GM18867 (cell line): ENCODE measurements at regions not wholly inside any gene's neighbourhood (a gene's known extent, or its start where the extent isn't known, plus 50 kb on each side); places are given as distances from the start of the nearest gene placed in this dataset.

Experiments used
- ATAC-seq: cut with Tn5 transposase; IDR thresholded peaks from one replicate; pipeline ENCODE4 v1.9.1; 2021; ENCODE audit warnings: mild to moderate bottlenecking, moderate library complexity; ENCODE audit not compliant: unreplicated experiment

DNA sequence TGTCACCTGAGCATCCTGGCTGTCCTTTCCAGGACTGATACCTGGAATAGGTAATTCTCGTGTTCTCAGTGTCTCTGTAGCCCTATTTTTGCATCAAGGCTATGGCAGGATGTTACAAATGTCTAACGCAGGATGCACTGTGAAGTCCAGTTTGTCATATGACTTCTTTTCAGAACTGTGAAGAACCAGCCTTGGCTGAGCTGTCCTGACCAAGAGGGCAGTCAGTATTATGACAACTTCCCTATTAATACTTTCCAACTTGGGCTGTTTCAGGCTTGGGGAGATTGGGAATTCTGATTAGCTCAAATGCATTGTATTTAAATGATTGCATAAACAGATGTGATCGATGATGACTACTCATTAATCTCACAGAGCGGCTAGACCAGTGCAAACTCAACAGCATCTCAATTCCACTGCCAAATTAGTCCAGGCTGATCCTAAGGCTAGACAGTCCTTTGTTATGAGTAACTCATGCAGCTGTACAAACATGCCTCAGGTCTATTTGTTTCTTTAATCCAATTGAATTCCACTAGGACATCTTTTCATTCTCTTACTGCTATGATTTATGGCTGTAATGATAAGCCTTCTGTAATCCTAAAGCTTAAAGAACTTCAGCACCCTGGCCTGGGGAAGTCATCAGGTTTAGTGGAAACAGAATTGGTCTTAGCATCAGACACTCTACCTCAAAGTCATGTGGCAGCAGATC, 331.6 kb downstream of the KCNS3 start:
- no peak for ATAC-seq

DNA sequence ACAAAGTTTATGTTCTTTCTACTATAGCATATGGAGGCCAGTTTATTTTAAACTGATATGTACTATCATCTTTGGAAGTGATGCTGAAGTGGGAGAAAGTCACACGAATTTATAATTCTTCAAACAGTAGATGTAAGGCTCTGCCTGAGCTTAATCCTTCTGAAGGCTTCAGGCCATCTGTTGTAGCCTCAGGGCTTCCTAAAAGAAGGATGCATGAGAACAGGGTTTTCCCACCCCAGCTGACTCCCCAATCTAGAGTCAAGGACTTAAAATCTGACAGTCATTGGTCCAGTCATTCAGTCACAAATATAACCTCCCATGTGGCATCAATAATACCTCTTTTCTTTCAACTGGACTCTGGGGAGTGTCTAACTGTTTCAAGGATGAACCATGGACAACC, 330.5 kb downstream of the KCNS3 start:
- ATAC-seq: no peak

DNA sequence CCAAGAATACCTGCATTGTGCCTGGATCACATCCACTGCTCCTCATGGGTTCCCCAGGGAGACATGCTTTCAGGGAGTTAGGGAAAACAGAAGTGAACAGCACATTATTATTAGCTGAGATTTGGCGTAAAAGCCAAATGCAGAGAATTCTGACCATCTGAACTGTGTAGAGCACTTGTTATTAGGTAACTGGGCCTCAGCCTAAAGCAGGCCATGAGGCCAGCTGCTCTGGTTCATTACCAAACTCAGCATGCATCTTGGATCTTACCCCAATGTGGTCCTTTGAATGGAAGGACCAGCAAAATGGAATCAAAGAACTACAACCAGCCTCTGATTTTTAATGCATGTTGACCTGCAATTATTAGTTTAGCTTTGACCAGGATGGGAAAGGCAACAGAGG, 322.3 kb downstream of the KCNS3 start:
- ATAC-seq: no peak

DNA sequence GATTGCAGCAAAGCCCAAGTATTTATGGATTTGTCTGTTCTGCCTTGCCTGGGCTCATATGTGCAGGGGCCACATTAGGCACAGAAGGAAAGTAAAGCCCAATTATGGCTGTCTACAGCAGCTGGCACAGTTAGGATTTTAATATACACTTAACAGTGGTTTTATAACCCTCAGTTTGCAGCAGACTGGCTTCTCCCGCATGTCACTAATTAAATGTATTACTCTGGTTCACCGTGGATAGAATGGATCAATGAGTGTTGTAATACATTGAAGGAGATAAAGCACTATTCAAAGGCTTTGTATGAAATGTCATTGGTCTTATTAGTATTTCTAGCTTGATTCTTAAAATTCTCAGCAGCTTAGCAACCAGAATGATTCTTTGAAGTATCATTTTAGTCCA, 320.2 kb downstream of the KCNS3 start:
- no peak for ATAC-seq

DNA sequence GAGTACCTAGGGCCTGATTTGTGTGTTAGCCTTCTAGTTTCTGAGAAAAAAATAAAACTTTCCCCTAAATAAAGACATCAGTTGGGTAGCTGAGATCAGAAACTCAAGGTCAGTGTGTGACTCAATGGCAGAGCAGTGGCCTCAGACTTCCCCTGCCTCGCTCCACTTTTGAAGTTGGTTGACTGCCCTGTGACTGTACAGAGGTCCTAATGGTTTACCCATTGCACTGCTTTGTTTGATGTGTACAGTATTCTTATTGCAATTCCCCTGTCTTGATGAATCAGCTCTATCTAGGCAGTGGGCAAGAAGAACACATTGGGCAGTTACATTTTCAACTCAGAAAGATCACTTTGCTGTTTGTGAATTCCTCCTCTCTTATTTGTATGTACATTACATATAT, 315.7 kb downstream of the KCNS3 start:
- no peak for ATAC-seq

DNA sequence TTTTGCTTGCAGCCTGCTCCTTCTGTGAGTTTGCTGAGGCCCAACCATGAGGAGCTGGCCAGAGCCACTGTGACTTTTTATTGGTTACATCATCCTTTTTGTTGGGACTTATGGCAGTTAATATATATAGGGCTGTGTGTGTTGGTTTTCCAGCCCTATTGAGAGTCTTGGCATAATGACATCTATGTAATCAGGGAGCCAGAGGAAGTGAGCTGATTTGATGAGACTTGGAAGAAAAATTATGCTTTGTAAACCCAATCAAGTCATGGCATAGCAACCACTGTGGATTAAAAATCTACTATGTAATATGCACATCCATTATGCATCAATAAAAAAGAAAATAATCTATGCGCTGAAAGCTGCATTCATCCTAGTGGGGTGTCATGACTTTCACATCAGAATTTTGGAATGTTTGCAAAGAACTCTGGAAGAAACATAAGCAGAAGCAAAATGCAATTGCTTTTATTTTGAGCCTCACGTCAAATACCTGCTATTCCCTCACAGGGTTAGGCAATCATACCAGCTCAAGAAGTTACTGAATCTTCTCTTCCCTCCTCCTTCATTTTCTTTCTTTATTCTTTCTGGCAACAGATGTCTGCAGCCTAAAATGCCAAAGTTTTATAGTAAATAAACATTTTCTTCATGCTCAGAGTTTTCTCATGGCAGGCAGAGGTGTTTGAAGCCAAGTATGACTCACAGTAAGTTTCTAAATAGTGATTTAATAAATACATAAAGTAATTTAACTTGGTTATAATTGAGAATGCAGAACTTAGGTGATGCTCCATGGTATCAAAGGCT, 308.5 kb downstream of the KCNS3 start:
- ATAC-seq: no peak

DNA sequence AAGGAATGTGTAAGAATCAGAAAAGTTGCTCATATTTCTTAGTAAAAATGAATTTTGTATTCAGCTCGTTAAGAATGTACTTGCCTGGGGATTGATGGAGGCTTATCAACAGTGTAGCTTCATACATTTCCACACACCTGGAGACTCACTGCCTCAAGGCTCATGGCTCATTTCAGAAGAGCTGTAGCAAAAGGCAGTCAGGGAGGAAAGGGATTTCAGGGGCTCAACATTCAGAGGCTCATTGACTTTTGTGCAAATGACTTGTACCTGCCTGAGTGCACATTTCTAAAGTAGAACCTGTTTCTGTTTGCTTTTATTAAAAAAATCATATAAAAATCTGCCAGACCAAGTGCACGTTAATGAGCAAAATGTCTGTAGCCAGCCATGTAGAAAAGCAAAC, 304.4 kb downstream of the KCNS3 start:
- no peak for ATAC-seq

DNA sequence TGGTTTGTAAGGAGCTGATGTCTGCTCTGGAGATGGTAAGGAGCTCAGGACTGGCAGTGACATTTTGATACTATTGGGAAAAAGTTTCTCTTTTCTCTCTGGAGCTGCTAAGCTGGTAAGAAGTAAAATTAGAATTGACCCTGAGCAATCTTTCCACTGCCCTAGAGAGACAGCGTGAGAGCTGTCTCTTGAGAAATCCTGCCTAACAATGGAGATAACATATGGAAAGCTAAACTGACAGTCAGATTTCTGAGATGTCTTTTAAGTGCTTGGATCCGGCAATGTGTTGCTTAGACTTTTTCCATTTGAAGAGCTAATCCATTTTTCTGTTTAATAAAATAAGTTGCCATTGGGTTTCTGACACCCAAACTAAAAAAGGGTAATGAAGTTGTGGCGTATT, 302.4 kb downstream of the KCNS3 start:
- no peak for ATAC-seq

DNA sequence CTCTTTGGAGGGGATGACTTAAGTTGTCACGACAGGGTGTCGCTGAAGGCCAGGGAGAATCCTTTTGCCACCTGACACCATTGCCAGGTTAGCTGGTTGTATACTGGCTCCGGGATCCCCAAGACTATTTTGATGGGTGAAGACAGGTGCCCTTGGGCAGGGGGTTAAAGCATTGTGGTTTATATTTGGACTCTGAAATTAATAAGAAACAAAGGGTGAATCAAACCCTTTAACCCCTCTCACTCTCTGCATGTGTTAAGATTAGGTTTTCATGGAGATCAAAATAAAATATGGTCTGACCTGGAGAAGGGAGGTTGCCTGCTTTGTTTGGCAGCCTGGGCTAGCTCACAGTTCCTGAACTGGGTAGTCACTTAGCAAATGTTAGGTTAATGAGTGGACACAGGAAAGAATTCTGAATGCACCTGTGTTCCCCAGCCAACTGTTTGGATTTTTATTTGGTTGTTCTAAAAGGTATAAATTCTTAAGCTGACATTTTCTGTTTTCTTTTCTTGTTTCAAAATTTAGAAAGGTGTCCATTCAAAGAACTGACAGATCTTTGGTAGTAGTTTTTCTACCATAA, 301.7 kb downstream of the KCNS3 start:
- no peak for ATAC-seq

DNA sequence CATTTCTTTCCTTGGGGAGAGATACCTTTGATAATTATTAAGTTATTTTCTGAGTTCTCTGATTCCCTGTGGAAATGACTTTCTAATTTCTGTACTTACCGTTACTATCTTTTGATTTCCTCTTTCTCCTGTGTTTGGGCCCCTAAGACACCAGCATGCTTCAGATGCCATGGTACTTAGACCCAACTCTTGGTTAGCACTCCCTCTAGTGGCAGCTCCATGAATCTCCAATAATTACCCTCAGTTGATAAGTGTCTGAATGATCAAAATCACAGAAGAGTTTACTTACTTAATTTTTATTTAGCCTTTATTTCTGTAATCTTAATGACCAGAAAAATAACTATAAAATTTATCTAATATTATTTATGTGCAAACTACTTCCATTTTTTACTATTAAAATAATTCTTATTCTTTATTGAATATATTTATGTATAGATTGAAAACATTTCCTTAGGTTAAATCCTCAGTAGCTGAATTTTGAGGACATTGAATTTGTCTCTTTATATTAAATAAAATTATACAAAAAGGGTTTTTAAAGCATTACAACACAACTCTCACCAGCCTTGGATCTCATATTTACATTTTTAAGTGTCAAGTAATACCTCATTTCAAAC, 300.4 kb downstream of the KCNS3 start:
- peak; percentile 90 for ATAC-seq

DNA sequence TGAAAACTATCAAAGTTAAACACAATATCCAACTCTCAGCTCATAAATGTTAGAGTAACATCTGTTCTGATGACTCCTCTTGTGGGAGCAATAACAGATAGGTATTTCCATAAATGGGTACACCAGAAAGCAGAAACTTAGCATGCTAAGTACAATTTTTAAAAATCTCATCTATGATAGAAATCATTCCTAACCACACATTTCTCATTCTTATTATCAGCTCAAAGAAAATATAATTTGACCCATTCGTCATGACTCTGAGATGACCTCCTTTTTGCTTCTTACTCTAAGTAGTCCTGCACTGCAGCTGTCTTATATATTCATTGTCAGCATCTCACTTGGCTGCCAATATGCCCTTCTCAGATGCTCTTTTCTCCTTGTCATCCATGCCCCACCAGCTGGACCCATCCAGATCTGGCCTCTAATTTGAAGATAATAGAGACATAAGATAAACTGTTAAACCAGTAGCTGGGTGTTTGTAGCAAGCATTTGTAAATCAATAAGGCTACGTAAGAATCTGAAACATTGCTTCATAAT, 298.3 kb downstream of the KCNS3 start:
- no peak for ATAC-seq

DNA sequence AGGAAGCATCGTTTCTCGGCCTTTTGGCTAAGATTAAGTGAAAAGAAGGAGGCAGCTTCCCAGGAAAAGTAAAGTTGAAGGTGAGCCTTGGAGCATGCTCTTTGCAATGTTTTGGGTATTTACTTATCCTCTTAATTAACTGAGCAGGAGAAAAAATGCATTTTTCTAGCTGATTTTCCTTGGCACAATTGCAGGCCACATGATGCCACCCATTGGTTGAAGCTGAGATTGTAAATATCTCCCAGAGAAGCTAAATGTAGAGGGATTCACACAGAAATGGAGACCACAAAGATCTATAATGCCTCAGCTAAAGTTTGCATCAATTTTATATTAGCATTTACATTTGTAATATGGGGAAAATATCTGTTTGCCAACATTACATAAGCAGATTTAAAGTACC, 294.1 kb downstream of the KCNS3 start:
- ATAC-seq: no peak

DNA sequence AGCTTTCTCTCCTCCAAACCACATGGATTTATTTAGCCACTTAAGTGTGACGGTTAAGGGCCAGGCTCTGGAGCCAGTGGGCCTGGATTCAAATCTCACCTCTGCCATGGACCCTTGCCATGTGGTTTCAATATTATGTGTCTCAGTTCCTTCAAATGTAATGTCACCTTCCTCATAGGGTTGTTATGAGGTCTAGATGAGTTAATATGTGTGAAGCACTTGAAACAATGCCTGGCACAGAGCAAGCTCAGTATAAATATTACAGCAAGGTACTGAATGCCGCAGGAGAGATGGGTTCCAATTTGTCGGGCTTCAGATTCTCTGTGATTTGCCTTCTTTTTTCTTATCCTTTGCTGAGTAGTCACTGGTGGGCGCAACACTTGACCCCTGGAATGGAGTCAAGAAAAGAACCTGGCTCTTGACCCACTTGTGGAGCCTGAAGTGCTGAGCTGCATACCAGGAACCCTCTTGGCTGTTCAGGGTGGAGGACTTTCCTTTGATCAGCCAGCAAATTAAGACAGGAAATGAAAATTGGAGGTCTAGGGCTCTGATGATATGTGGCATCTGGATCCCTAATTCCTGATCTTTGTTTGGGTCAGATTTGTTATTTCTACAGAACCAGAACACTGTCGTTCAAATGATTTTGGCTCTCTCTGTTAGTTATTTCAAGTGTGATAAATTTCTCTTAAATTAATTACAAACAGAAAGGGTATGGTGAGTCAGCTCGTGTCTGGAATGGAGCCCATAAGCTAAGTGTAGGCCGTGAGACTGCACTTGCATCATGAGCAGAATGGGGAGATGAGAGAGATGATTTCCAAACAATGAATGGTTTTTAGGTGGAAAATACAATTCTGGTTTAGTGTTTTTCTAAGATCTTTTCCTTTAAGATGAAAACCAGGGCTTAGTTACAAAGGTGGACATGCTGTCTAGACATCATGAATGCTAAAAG, 293.0 kb downstream of the KCNS3 start:
- no peak for ATAC-seq

DNA sequence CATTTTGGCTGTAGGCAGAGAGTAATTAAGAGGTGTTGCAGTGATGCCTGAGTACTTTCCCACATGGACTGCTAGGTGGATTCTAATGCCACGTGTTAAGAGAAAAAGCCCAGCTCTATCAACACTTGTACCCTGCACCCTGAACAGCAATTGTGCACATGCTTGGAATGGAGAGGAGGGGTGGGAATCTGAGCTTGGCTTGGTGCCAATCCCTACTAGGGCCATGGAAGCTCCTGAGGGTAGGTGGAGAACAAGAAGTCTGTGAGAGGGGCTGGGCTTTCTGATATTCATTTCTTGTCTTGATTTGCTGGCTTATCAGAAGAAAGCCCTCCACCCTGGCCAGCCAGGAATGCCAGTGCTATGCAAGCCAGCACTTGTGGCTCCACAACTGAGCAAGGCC, 292.2 kb downstream of the KCNS3 start:
- no peak for ATAC-seq

DNA sequence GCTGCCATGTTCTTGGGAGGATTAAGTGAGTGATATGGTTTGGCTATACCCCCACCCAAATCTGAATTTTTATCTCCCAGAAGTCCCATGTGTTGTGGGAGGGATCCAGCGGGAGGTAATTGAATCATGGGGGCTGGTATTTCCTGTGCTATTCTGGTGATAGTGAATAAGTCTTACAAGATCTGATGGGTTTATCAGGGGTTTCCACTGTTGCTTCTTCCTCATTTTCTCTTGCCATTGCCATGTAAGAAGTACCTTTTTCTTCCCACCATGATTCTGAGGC, 291.4 kb downstream of the KCNS3 start:
- no peak for ATAC-seq

DNA sequence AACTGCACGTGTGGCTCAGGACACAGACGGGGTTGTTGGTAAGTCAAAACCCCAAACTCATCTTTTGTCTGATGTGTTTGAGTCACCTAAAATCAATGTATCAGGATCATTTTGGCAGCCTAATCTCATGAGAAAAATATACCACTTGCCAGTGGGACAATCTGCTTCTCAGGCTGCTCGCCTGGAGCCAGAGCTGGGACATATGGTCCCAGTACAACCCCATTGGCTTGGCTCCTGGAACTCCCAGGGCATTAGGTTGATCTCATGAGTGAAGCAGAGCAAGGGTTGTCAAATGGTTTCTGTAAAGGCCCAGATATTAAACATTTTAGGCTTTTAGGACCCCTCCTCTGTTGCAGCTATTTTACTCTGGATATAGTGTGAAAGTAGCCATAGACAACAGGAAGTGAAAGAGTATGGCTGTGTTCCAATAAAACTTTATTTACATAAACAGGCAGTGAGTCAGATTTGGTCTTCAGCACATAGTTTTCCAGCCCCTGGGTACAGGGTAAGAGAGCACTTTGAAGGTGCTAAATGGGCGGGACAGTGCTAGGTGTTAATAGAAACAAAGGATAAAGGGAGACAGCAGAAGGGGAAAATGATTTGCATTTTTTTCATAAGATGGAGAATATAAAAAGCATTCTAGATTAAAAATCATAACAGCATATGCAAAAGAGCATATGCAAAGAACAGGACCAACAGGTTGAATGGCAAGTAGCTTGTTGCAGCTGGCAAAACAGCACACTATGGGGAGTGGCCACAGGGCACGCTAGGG, 290.8 kb downstream of the KCNS3 start:
- ATAC-seq: no peak

DNA sequence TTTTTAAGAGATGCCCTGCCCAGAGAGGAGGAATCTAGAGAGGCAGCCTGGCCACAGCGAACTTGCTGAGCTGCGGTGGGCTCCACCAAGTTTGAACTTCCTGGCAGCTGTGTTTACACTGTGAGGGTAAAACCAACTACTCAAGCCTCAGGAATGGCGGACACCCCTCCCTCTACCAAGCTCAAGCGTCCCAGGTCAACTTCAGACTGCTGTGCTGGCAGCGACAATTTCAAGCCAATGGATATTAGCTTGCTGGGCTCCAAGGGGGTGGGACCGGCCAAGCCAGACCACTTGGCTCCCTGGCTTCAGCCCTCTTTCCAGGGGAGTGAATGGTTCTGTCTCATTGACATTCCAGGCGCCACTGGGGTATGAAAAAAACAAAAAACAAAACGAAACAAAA, 289.4 kb downstream of the KCNS3 start:
- ATAC-seq: no peak

DNA sequence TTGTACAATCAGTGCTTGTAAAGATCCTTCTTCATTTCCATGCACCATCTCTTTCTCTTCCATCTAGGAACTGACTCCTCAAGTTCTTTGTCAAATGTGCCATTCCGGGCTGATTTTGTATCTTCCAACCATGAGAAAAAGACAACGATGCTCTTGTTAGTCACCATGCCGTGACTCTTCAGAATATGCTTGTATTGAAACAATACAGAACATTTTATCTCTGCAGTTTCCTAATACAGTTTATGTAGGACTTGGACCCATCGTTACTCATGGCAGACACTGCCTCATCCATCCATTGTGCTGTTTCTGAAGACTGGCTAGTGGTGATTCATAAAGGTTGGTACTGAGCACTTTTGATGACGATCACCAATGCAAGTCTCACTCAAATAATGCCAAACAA, 283.2 kb downstream of the KCNS3 start:
- ATAC-seq: no peak

DNA sequence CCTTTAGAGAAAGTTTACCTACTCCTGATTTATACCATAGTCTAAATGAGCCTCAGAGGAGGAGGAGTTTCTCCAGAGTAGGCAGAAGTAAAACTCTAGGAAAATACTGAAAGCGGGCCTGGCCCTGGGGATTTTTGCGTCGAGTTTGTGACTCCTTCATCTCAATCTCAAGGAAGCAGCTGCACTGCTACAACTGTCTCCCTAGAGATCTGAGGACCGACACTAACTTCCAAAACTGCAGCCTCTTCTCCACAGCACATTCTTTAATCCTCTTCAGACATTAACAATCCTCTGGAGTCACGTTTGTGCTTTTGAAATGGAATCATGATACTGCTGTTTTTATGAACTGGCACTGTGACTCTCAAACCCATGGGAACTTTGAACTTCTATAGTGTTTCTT, 281.4 kb downstream of the KCNS3 start:
- no peak for ATAC-seq

DNA sequence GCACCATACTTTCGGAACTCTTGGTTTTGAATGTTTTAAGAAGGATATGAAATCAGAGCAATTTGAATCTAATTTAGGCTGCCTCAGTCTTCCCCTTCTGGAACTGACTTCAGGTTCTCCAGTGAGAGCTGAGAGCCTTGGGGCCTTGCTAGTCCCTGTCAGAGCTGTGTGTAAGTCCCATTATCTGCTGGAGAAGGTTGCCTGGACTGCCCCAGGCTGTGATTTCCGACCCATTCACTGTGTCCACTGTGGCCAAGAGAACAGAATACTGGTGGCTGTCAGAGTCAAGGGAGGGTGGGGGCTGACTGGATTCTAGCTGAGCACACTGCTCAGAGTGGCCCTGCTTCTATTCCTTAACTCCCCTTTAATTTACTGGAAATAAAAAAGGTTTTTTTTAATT, 278.0 kb downstream of the KCNS3 start:
- no peak for ATAC-seq
